ENCODE measurements at regions not wholly inside any gene's neighbourhood (a gene's known extent, or its start where the extent isn't known, plus 50 kb on each side); places are given as distances from the start of the nearest gene placed in this dataset.

GRCh38 chr7:131656980-131657723 is 100.7 kb upstream of the PODXL start (continued):
- no peak for TF ChIP-seq TAF9B (IDR thresholded peaks at IDR 0.05; ENCODE audit: partially characterized antibody)
- no peak for TF ChIP-seq ARID1B (IDR thresholded peaks at IDR 0.05)
- TF ChIP-seq BCOR (IDR thresholded peaks at IDR 0.05) = no peak
- no peak for TF ChIP-seq CBFA2T3 (IDR thresholded peaks at IDR 0.05)
- TF ChIP-seq ZNF511 (CRISPR knock-in tag; IDR thresholded peaks at IDR 0.05) = no peak
- no peak for TF ChIP-seq MCM5 (IDR thresholded peaks at IDR 0.05; ENCODE audit: low read depth)
- TF ChIP-seq ZC3H4 (CRISPR knock-in tag; IDR thresholded peaks at IDR 0.05; ENCODE audit: borderline replicate concordance) = no peak
- TF ChIP-seq ZNF324 (CRISPR knock-in tag; IDR thresholded peaks at IDR 0.05) = no peak
- TF ChIP-seq ZEB2 (IDR thresholded peaks at IDR 0.05) = no peak
- TF ChIP-seq DMBX1 (CRISPR knock-in tag; IDR thresholded peaks at IDR 0.05; ENCODE audit: borderline replicate concordance) = no peak
- TF ChIP-seq BHLHE40 (IDR thresholded peaks at IDR 0.05; ENCODE audit: low read length) = no peak
- TF ChIP-seq ILF3 (IDR thresholded peaks at IDR 0.05; ENCODE audit: borderline replicate concordance) = no peak
- no peak for TF ChIP-seq IRF1 (CRISPR knock-in tag; IDR thresholded peaks at IDR 0.05; ENCODE audit: borderline replicate concordance)
- TF ChIP-seq CSDE1 (IDR thresholded peaks at IDR 0.05) = no peak
- TF ChIP-seq, protein P1, sequence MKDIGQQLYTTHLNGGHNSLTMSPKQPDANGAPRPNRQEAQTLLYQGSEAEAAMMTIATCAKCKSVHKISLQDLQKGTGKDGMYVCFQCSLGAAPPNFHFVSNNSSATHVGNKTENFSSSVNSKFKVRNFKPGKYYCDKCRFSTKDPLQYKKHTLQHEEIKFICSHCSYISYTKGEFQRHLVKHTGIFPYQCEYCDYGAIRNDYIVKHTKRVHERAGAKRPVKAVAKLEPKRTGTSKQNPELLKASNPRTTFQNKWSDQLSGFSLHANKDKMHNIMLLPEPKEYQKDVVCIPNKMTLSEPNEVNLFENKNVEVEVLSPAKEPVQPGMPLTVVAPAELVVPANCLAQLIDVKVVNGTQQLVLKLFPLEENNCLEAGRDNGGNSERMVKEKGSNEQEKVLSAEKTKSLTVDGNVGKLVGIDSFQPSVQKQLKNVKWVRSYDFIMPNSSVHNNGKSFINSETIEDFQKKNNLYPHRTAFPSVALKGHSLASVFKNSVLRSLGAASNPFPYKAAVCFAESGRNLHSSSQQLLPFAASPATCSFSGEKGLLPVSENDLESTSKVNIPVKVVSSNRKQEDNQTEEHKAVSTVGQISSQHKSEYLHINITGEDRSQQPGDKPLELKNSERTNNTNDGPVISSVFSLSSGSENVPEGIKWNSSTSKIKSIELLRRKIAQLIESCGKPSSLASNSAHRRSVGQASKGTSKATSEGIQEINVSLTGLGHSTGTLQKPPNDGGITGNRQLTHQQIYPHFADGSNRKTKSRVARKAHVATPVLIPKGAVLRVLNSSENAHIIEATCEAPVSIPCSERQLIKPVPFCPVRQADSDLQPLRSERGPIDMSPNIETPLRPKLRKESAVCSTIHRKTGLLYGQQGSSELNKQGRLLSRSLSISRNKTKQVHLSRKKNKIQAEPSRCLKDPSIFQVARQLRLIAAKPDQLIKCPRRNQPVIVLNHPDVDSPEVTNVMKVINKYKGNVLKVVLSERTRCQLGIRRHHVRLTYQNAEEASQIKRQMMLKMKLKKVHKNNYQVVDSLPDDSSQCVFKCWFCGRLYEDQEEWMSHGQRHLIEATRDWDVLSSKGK (CRISPR knock-in tag; IDR thresholded peaks at IDR 0.05) = no peak
- no peak for TF ChIP-seq ZNF23 (CRISPR knock-in tag; IDR thresholded peaks at IDR 0.05)
- TF ChIP-seq MAFK (IDR thresholded peaks at IDR 0.05; ENCODE audit: low read length) = peak; percentile 52
- TF ChIP-seq ESRRB (CRISPR knock-in tag; IDR thresholded peaks at IDR 0.05; ENCODE audit: borderline replicate concordance) = no peak
- TF ChIP-seq IRF9 (tag; IDR thresholded peaks at IDR 0.05) = no peak
- no peak for TF ChIP-seq HSF4 (CRISPR knock-in tag; IDR thresholded peaks at IDR 0.05; ENCODE audit: borderline replicate concordance)
- TF ChIP-seq, protein P2, sequence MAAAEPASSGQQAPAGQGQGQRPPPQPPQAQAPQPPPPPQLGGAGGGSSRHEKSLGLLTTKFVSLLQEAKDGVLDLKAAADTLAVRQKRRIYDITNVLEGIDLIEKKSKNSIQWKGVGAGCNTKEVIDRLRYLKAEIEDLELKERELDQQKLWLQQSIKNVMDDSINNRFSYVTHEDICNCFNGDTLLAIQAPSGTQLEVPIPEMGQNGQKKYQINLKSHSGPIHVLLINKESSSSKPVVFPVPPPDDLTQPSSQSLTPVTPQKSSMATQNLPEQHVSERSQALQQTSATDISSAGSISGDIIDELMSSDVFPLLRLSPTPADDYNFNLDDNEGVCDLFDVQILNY (CRISPR knock-in tag; IDR thresholded peaks at IDR 0.05) = no peak
- TF ChIP-seq ETV1 (tag; conservative IDR thresholded peaks at IDR 0.05; ENCODE audit: low read depth) = no peak
- no peak for TF ChIP-seq ZNF668 (CRISPR knock-in tag; IDR thresholded peaks at IDR 0.05)
- TF ChIP-seq ERF (CRISPR knock-in tag; IDR thresholded peaks at IDR 0.05) = no peak
- TF ChIP-seq C11orf30 (IDR thresholded peaks at IDR 0.05; ENCODE audit: low read depth) = peak; percentile 59
